Neuronal stem cell (in vitro differentiated cells): ENCODE measurements at regions not wholly inside any gene's neighbourhood (a gene's known extent, or its start where the extent isn't known, plus 50 kb on each side); places are given as distances from the start of the nearest gene placed in this dataset.

ENCODE experiments used
- DNase-seq: peaks from one replicate; pipeline ENCODE4 v3.0.0-alpha.2; 2013; ENCODE audit warnings: low spot score
- H2AFZ ChIP-seq: one replicate; pipeline ENCODE4 v1.6.1; 2013; ENCODE audit warnings: mild to moderate bottlenecking, low read length, inconsistent platforms
- H2AK5ac ChIP-seq: 2 replicates; pipeline ENCODE4 v1.6.1; 2013; ENCODE audit warnings: low read depth, mild to moderate bottlenecking, inconsistent platforms, low read length, moderate library complexity, mixed read lengths
- H2BK120ac ChIP-seq: 2 replicates; pipeline ENCODE4 v1.6.1; 2013; ENCODE audit warnings: low read depth, mild to moderate bottlenecking, inconsistent platforms, low read length, moderate library complexity, mixed read lengths
- H2BK12ac ChIP-seq: one replicate; pipeline ENCODE4 v1.6.1; 2013; ENCODE audit warnings: low read length, inconsistent platforms
- H2BK15ac ChIP-seq: 2 replicates; pipeline ENCODE4 v1.6.1; 2013; ENCODE audit warnings: mild to moderate bottlenecking, low read length, inconsistent platforms, mixed read lengths
- H2BK5ac ChIP-seq: one replicate; pipeline ENCODE4 v1.6.1; 2013; ENCODE audit warnings: inconsistent platforms, mild to moderate bottlenecking, low read length, moderate library complexity
- H3K14ac ChIP-seq: one replicate; pipeline ENCODE4 v1.6.1; 2013; ENCODE audit warnings: low read length, inconsistent platforms
- H3K18ac ChIP-seq: 2 replicates; pipeline ENCODE4 v1.6.1; 2013; ENCODE audit warnings: low read length, inconsistent platforms
- H3K23ac ChIP-seq: 2 replicates; pipeline ENCODE4 v1.6.1; 2013; ENCODE audit warnings: low read depth, mild to moderate bottlenecking, mixed read lengths, low read length, inconsistent platforms; ENCODE audit not compliant: poor library complexity
- H3K27ac ChIP-seq: replicated peaks from 3 replicates; pipeline ENCODE4 v1.5.1; 2013; ENCODE audit warnings: low read length, inconsistent platforms
- H3K27me3 ChIP-seq, 3 experiments: 2 replicates each; pipeline ENCODE4 v1.6.1; 2013; ENCODE audit warnings: low read length in 3 of 3, mild to moderate bottlenecking in 2 of 3, inconsistent platforms in 1 of 3, low read depth in 1 of 3, mixed read lengths in 1 of 3, moderate library complexity in 1 of 3; ENCODE audit not compliant: control insufficient read depth in 3 of 3, insufficient read depth in 3 of 3
- H3K36me3 ChIP-seq, 2 donors: replicated peaks in 1 of 2; 2 replicates each; pipeline ENCODE4 v1.6.1; 2013; ENCODE audit warnings: low read length in 2 of 2; ENCODE audit not compliant: control insufficient read depth in 2 of 2, insufficient read depth in 2 of 2
- H3K4ac ChIP-seq: 2 replicates; pipeline ENCODE4 v1.6.1; 2013; ENCODE audit warnings: inconsistent platforms, mild to moderate bottlenecking, low read length, moderate library complexity
- H3K4me1 ChIP-seq, 2 donors: 1 replicate in 1 of 2; 2 replicates in 1 of 2; pipeline ENCODE4 v1.6.1; 2013; ENCODE audit warnings: low read length in 2 of 2, low read depth in 1 of 2; ENCODE audit not compliant: control insufficient read depth in 2 of 2, insufficient read depth in 1 of 2
- H3K4me2 ChIP-seq: one replicate; pipeline ENCODE4 v1.6.1; 2013; ENCODE audit warnings: mild to moderate bottlenecking, low read length, inconsistent platforms; ENCODE audit not compliant: insufficient read depth, poor library complexity, severe bottlenecking
- H3K4me3 ChIP-seq, 2 donors: 2 replicates each; pipeline ENCODE4 v1.5.1; 2013; ENCODE audit warnings: low read length in 2 of 2, mild to moderate bottlenecking in 2 of 2, inconsistent platforms in 1 of 2, moderate library complexity in 1 of 2
- H3K79me1 ChIP-seq: one replicate; pipeline ENCODE4 v1.6.1; 2013; ENCODE audit warnings: low read depth, mild to moderate bottlenecking, inconsistent platforms, low read length, moderate library complexity
- H3K9ac ChIP-seq: one replicate; pipeline ENCODE4 v1.6.1; 2013; ENCODE audit warnings: mild to moderate bottlenecking, low read depth, low read length, inconsistent platforms; ENCODE audit not compliant: poor library complexity
- H3K9me3 ChIP-seq, 2 donors: replicated peaks in 1 of 2; 2 replicates each; pipeline versions ENCODE3 to v1.6.1; 2013; ENCODE audit warnings: low read length in 2 of 2, mild to moderate bottlenecking in 2 of 2, inconsistent platforms in 1 of 2, low read depth in 1 of 2, mixed read lengths in 1 of 2, moderate library complexity in 1 of 2; ENCODE audit not compliant: control insufficient read depth in 2 of 2, insufficient read depth in 1 of 2
- H4K8ac ChIP-seq: one replicate; pipeline ENCODE4 v1.6.1; 2013; ENCODE audit warnings: low read depth, mild to moderate bottlenecking, inconsistent platforms, low read length, moderate library complexity
- H4K91ac ChIP-seq: one replicate; pipeline ENCODE4 v1.6.1; 2013; ENCODE audit warnings: low read length, low read depth, mild to moderate bottlenecking, inconsistent platforms; ENCODE audit not compliant: poor library complexity
- WGBS, 2 donors: extraction: QIAGEN DNeasy Blood & Tissue Kit; methylation state at CpG; one replicate each; pipeline ENCODE4 v1.1.7; 2013; ENCODE audit warnings: missing lambda C conversion rate in 2 of 2, mixed read lengths in 1 of 2; ENCODE audit not compliant: insufficient read length in 2 of 2, insufficient replicate concordance in 1 of 2; ENCODE audit errors: extremely low coverage in 2 of 2; 5-methylcytosine and 5-hydroxymethylcytosine counted together

GRCh38 chr5:4533457-4534105, 606.5 kb upstream of the ADAMTS16 start:
- H3K9ac ChIP-seq = no peak overlapping the region
- H3K18ac ChIP-seq = no peak overlapping the region
- H3K14ac ChIP-seq = no peak overlapping the region
- no peak overlapping the region for H2AFZ ChIP-seq
- no peak overlapping the region for H2AK5ac ChIP-seq
- no peak for DNase-seq
- H3K27me3 ChIP-seq = no peaks in the 10 kb centered on the region
- no peaks in the 10 kb centered on the region for H3K79me1 ChIP-seq
- peaks cover 0 to 6% of the 10 kb centered on the region in 2 donors for H3K4me1 ChIP-seq
- no peak overlapping the region for H3K4me2 ChIP-seq
- H4K8ac ChIP-seq = no peak overlapping the region
- H2BK5ac ChIP-seq = no peak overlapping the region
- no peak overlapping the region for H3K27ac ChIP-seq
- H3K23ac ChIP-seq = no peak overlapping the region
- H3K4me3 ChIP-seq = no peak overlapping the region
- no peak overlapping the region for H4K91ac ChIP-seq
- H3K36me3 ChIP-seq = no peaks in the 10 kb centered on the region
- peaks cover 0 to 9% of the 10 kb centered on the region in 2 donors for H3K9me3 ChIP-seq
- no CpG with 5 or more reads among the region's 3 CpGs for WGBS, 2 donors
- no peak overlapping the region for H2BK120ac ChIP-seq
- no peak overlapping the region for H3K4ac ChIP-seq
- no peak overlapping the region for H2BK15ac ChIP-seq
- no peak overlapping the region for H2BK12ac ChIP-seq

GRCh38 chr5:4537489-4537888, 602.6 kb upstream of the ADAMTS16 start:
- Histone ChIP-seq H2BK15ac (no peak overlapping the region), H3K4me3 (no peak overlapping the region), H3K23ac (no peak overlapping the region), H3K79me1 (no peaks in the 10 kb centered on the region), H3K27me3 (no peaks in the 10 kb centered on the region), H3K14ac (no peak overlapping the region), H2AFZ (no peak overlapping the region), H3K4me1 (no peaks in the 10 kb centered on the region), H3K36me3 (no peaks in the 10 kb centered on the region), H4K91ac (no peak overlapping the region), H2BK5ac (peak overlapping the region; percentile 33), H3K4me2 (no peak overlapping the region), H3K4ac (no peak overlapping the region), H4K8ac (no peak overlapping the region), H2AK5ac (peak overlapping the region; percentile 47), H3K9ac (no peak overlapping the region), H3K27ac (no peak overlapping the region), H2BK12ac (no peak overlapping the region), H3K18ac (peak overlapping the region; percentile 54), H3K9me3 (peaks cover 0 to 9% of the 10 kb centered on the region in 2 donors), H2BK120ac (no peak overlapping the region)
- no CpG with 5 or more reads among the region's 10 CpGs for WGBS, 2 donors
- DNase-seq = no peak

GRCh38 chr5:4540375-4541173, 599.6 kb upstream of the ADAMTS16 start:
- no peak overlapping the region for H2AFZ ChIP-seq
- H3K14ac ChIP-seq = no peak overlapping the region
- no peak overlapping the region for H3K23ac ChIP-seq
- H3K27me3 ChIP-seq = no peaks in the 10 kb centered on the region
- H3K4me2 ChIP-seq = no peak overlapping the region
- no peaks in the 10 kb centered on the region for H3K79me1 ChIP-seq
- H3K18ac ChIP-seq = no peak overlapping the region
- peaks cover 0 to 9% of the 10 kb centered on the region in 2 donors for H3K9me3 ChIP-seq
- no peak overlapping the region for H2BK5ac ChIP-seq
- no peak overlapping the region for H2BK120ac ChIP-seq
- H2BK12ac ChIP-seq = no peak overlapping the region
- H3K4me1 ChIP-seq = peaks cover 4% of the 10 kb centered on the region in 2 donors
- H4K91ac ChIP-seq = no peak overlapping the region
- H3K4ac ChIP-seq = no peak overlapping the region
- no peak overlapping the region for H4K8ac ChIP-seq
- no peak overlapping the region for H3K27ac ChIP-seq
- H2AK5ac ChIP-seq = no peak overlapping the region
- no CpG with 5 or more reads among the region's 5 CpGs for WGBS, 2 donors
- no peak overlapping the region for H2BK15ac ChIP-seq
- no peak overlapping the region for H3K9ac ChIP-seq
- H3K4me3 ChIP-seq = no peak overlapping the region
- H3K36me3 ChIP-seq = no peaks in the 10 kb centered on the region
- DNase-seq = no peak

- no peak overlapping the region for H2BK5ac ChIP-seq
- H3K27me3 ChIP-seq = no peaks in the 10 kb centered on the region
- no peak overlapping the region for H2BK120ac ChIP-seq
- H2BK12ac ChIP-seq = no peak overlapping the region
- H3K27ac ChIP-seq = no peak overlapping the region
- no peak overlapping the region for H2AFZ ChIP-seq
- DNase-seq = no peak
- peaks cover 4 to 7% of the 10 kb centered on the region in 2 donors for H3K4me1 ChIP-seq
- H3K4me3 ChIP-seq = no peak overlapping the region
- no peak overlapping the region for H4K8ac ChIP-seq
- WGBS, 2 donors = no CpG with 5 or more reads among the region's 4 CpGs
- H3K14ac ChIP-seq = no peak overlapping the region
- H3K9me3 ChIP-seq = peaks cover 0 to 8% of the 10 kb centered on the region in 2 donors
- H2AK5ac ChIP-seq = no peak overlapping the region
- peak overlapping the region; percentile 17 for H3K18ac ChIP-seq
- H4K91ac ChIP-seq = no peak overlapping the region
- H3K23ac ChIP-seq = no peak overlapping the region
- no peak overlapping the region for H2BK15ac ChIP-seq
- no peak overlapping the region for H3K4me2 ChIP-seq
- no peak overlapping the region for H3K4ac ChIP-seq
- no peak overlapping the region for H3K9ac ChIP-seq
- no peaks in the 10 kb centered on the region for H3K79me1 ChIP-seq
- no peaks in the 10 kb centered on the region for H3K36me3 ChIP-seq
These were observed 598.8 kb upstream of the ADAMTS16 start for GRCh38 chr5:4541334-4541733.
